ENCODE measurements at regions not wholly inside any gene's neighbourhood (a gene's known extent, or its start where the extent isn't known, plus 50 kb on each side); places are given as distances from the start of the nearest gene placed in this dataset.
"Not testable (repeated sequence)": the region's sequence is repeated elsewhere in the genome, so short reads cannot be mapped to it uniquely, and the experiment has no call there.

- no peaks in the 10 kb centered on the region for H3K36me3 Mint-ChIP-seq (ENCODE audit: low read depth)
- no peak for TF ChIP-seq CTCF (conservative IDR thresholded peaks at IDR 0.05)
- no peaks in the 10 kb centered on the region for H3K27me3 Mint-ChIP-seq (ENCODE audit: low read depth)
- no peaks in the 10 kb centered on the region for H3K4me1 Mint-ChIP-seq
- H3K4me3 Mint-ChIP-seq = no peak overlapping the region
- H3K9me3 Mint-ChIP-seq = no peaks in the 10 kb centered on the region
- no peak for DNase-seq (ENCODE audit: low read depth, low spot score)
- no peak overlapping the region for H3K27ac Mint-ChIP-seq (ENCODE audit: unreplicated experiment)
These were observed 489.1 kb downstream of the PRDM9 start for GRCh38 chr5:23996525-23996924.

GRCh38 chr5:24005384-24005783, 498.0 kb downstream of the PRDM9 start:
- peaks cover 8% of the 10 kb centered on the region for H3K9me3 Mint-ChIP-seq
- TF ChIP-seq CTCF (conservative IDR thresholded peaks at IDR 0.05) = peak; percentile 41

GRCh38 chr5:24017710-24018109, 510.3 kb downstream of the PRDM9 start:
- not testable (repeated sequence) for H3K36me3 Mint-ChIP-seq (ENCODE audit: low read depth); H3K27ac Mint-ChIP-seq (ENCODE audit: unreplicated experiment); H3K4me3 Mint-ChIP-seq; H3K27me3 Mint-ChIP-seq (ENCODE audit: low read depth); H3K9me3 Mint-ChIP-seq; H3K4me1 Mint-ChIP-seq; DNase-seq (ENCODE audit: low read depth, low spot score)

More at GRCh38 chr5:24005384-24005783, 498.0 kb downstream of the PRDM9 start:
- no peaks in the 10 kb centered on the region for H3K27me3 Mint-ChIP-seq (ENCODE audit: low read depth)
- H3K4me3 Mint-ChIP-seq = no peak overlapping the region
- no peaks in the 10 kb centered on the region for H3K36me3 Mint-ChIP-seq (ENCODE audit: low read depth)
- H3K4me1 Mint-ChIP-seq = no peaks in the 10 kb centered on the region
- no peak overlapping the region for H3K27ac Mint-ChIP-seq (ENCODE audit: unreplicated experiment)
- DNase-seq (ENCODE audit: low read depth, low spot score) = no peak

- H3K9me3 Mint-ChIP-seq = peaks cover 25% of the 10 kb centered on the region
- no peak overlapping the region for H3K4me3 Mint-ChIP-seq
- no peak for DNase-seq (ENCODE audit: low read depth, low spot score)
- H3K36me3 Mint-ChIP-seq (ENCODE audit: low read depth) = peaks cover 4% of the 10 kb centered on the region
- H3K27ac Mint-ChIP-seq (ENCODE audit: unreplicated experiment) = no peak overlapping the region
- H3K27me3 Mint-ChIP-seq (ENCODE audit: low read depth) = no peaks in the 10 kb centered on the region
- H3K4me1 Mint-ChIP-seq = no peaks in the 10 kb centered on the region
- TF ChIP-seq CTCF (conservative IDR thresholded peaks at IDR 0.05) = no peak
These were observed 518.9 kb downstream of the PRDM9 start for GRCh38 chr5:24026288-24026687.

GRCh38 chr5:24042688-24043087, 535.3 kb downstream of the PRDM9 start:
- no peaks in the 10 kb centered on the region for H3K27me3 Mint-ChIP-seq (ENCODE audit: low read depth)
- no peak overlapping the region for H3K27ac Mint-ChIP-seq (ENCODE audit: unreplicated experiment)
- peaks cover 3% of the 10 kb centered on the region for H3K9me3 Mint-ChIP-seq
- H3K36me3 Mint-ChIP-seq (ENCODE audit: low read depth) = no peaks in the 10 kb centered on the region
- H3K4me1 Mint-ChIP-seq = no peaks in the 10 kb centered on the region
- DNase-seq (ENCODE audit: low read depth, low spot score) = no peak
- H3K4me3 Mint-ChIP-seq = no peak overlapping the region
- TF ChIP-seq CTCF (conservative IDR thresholded peaks at IDR 0.05) = no peak

GRCh38 chr5:24045046-24045445, 537.6 kb downstream of the PRDM9 start:
- no peak for DNase-seq (ENCODE audit: low read depth, low spot score)
- H3K27ac Mint-ChIP-seq (ENCODE audit: unreplicated experiment) = no peak overlapping the region
- no peak for TF ChIP-seq CTCF (conservative IDR thresholded peaks at IDR 0.05)
- peaks cover 3% of the 10 kb centered on the region for H3K9me3 Mint-ChIP-seq
- no peaks in the 10 kb centered on the region for H3K36me3 Mint-ChIP-seq (ENCODE audit: low read depth)
- no peak overlapping the region for H3K4me3 Mint-ChIP-seq
- no peaks in the 10 kb centered on the region for H3K4me1 Mint-ChIP-seq
- no peaks in the 10 kb centered on the region for H3K27me3 Mint-ChIP-seq (ENCODE audit: low read depth)

All from neural crest cell (in vitro differentiated cells).